Heart left ventricle (tissue), 13 donors: ENCODE measurements at regions not wholly inside any gene's neighbourhood (a gene's known extent, or its start where the extent isn't known, plus 50 kb on each side); places are given as distances from the start of the nearest gene placed in this dataset.

Experiments
- POLR2A ChIP-seq, 2 donors: fragments of 450-650 bp; IDR thresholded peaks; one replicate each; pipeline ENCODE4 v1.6.1; 2017; ENCODE audit warnings: antibody characterized with exemption in 2 of 2, mild to moderate bottlenecking in 2 of 2, moderate library complexity in 2 of 2
- TF ChIP-seq, protein P1 (sequence below), 12 donors: fragments of 200-600 bp; sonication (generic) in 4 of 12; IDR thresholded peaks; one replicate each; pipeline versions ENCODE4 v1.5.0 to v1.8.0; 2018 to 2022; ENCODE audit warnings: antibody characterized with exemption in 12 of 12, mild to moderate bottlenecking in 5 of 12
- donor health status: ischemic (EF 13 %, LVEDD 7.1; RV severe dilation, severe dysfunction).
- donor health status: DM: no; HTN: yes; CAD: no.
- donor health status: DM: no; HTN: no; CAD: no.
- donor health status: ischemic (EF 25% LVEDD 6.9; RV normal size, moderate dysfunction).
- donor health status: ischemic (EF 25% LVEDD 5.7; RV mildly dilated, moderate dysfunction).
- donor health status: ischemic (EF 35%, LVEDD 5.7; RV mildly dilated, moderate dysfunction).
- donor health status: nonischemic (EF 11% LVEDD 7.7; RV severe dilation, severe dysfunction).
- donor health status: DM: yes; HTN: yes; CAD: no.
- donor health status: PGD.
- donor health status: ischemic (EF 29% LVEDD 5.4; RV normal size, mild dysfunction).
- donor health status: nonischemic (EF 23%, LVEDD 6.1; RV moderate dilation, normal function).

GRCh38 chr5:110055302-110055701, 365.6 kb downstream of the MAN2A1 start:
- TF ChIP-seq, protein P1, sequence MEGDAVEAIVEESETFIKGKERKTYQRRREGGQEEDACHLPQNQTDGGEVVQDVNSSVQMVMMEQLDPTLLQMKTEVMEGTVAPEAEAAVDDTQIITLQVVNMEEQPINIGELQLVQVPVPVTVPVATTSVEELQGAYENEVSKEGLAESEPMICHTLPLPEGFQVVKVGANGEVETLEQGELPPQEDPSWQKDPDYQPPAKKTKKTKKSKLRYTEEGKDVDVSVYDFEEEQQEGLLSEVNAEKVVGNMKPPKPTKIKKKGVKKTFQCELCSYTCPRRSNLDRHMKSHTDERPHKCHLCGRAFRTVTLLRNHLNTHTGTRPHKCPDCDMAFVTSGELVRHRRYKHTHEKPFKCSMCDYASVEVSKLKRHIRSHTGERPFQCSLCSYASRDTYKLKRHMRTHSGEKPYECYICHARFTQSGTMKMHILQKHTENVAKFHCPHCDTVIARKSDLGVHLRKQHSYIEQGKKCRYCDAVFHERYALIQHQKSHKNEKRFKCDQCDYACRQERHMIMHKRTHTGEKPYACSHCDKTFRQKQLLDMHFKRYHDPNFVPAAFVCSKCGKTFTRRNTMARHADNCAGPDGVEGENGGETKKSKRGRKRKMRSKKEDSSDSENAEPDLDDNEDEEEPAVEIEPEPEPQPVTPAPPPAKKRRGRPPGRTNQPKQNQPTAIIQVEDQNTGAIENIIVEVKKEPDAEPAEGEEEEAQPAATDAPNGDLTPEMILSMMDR (IDR thresholded peaks at IDR 0.05), result no peak
- no peak for TF ChIP-seq POLR2A (IDR thresholded peaks at IDR 0.05)
